MV-4-11 (cell line): ENCODE measurements at regions not wholly inside any gene's neighbourhood (a gene's known extent, or its start where the extent isn't known, plus 50 kb on each side); places are given as distances from the start of the nearest gene placed in this dataset.

Source experiments
- DNase-seq: peaks from one replicate; lab custom pipeline; 2025; lab: John Stamatoyannopoulos, UW

DNA sequence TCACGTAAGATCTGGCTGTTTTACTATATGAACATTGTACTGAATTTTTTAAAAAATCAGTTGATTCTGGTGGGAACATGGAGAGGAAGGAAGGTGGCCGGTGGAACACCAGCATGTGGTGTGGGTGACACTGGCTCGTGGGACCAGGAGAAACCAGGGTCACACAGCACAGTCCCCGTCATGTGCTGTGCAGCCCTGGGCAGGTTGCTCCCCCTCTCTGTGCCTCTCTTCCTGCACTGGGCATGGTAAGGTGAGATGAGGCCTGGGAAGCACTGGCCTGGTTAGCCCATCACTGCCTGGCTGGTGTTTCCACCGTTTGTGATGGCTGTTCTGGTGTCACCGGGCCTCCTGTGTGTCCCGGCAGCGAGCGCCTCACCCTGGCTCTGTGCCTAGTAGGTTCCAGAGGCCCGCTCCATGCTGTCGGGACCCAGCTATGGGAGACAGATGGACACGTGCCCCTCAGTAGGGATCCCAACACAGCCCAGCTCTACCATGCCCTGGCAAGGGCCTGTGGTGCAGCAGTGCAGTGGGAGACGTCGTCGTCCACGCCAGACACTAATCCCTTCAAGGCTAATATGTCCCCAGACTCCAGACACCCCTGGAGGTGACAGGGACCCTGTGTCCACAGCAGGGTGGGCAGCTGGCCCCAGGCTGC is 88.2 kb upstream of the LINC01488 start:
- no peak for DNase-seq

DNA sequence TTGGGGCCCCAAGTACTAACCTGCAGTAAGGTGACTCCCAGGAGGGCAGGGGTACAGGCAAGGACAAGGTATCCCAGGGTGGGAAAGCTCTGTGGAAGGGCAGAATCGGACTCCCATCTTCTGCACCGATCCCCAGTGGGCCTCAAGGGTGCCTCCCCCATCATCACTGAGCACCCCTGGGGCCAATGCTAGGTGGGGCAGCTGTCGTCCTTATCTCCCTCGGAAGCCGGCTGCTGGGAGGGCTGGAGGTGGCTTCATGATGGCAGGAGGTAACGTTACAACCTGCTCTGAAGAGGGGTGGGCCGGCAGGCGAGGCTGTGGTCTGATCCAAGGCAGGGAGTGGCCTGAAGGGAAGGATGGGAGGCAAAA is 87.6 kb upstream of the LINC01488 start:
- DNase-seq = no peak

DNA sequence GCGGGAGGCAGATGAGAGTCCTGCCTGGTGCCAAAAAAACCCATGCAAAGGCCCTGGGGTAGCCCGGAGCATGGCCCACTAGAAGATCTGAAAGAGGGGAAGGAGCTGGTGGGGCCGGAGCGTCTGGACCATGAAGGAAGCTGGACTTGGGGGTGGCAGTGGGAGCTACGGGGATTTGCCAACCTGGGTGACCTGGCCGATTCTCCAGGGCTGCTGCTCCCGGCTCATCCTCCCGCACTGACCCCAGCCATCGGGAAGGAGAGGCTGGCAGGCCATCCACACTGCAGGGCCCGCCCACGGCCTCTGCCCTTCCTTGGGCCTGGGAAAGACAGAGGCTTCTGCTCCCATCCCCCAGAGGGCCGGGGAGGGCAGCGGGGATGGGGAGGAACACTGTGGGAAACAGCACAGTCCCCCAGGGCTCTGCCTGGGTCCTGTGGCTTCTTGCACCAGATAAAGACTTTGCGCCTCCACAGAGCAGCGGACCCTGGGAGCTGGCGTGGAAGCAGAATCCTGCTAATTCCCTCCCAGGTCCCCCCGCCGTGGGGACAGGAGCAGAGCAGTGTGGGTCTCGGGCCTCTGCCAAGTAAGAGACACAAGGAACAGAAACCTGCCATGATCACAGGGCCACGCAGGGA is 87.1 kb upstream of the LINC01488 start:
- no peak for DNase-seq

DNA sequence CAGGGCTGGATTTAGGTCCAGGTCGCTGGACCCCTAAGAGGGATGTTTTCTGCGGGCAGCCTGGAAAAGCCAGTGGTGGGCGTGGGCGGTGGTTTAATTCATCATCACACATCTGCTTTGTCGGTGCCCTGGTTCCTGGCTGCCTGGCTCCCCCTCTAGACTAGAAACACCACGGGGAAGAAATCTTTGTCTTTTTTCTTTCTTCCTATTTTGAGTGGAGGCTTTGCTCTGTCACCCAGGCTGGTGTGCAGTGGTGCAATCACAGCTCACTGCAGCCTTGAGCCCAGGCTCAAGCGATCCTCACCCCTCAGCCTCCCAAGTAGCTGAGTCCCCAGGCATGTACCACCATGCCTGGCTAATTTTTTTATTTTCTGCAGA is 86.6 kb upstream of the LINC01488 start:
- DNase-seq = peak; percentile 80

DNA sequence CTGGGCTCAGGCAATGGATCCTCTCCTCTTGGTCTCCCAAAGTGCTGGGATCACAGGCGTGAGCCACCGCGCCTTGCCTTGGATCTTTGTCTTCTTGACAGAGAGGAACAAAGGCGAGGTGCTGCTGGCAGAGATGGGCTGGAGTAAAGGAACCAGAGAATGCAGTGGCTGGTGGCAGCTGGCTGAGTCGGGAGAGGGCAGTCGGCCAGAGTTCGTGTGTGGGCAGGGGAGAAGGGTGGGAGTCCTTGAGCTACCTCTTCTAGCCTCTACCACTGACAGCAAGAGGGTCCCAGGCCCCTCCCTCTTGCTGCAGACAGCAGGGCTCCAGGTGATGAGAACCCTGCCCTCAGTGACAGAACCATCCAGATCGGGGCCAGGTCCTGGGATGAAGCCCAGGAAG is 86.2 kb upstream of the LINC01488 start:
- no peak for DNase-seq

DNA sequence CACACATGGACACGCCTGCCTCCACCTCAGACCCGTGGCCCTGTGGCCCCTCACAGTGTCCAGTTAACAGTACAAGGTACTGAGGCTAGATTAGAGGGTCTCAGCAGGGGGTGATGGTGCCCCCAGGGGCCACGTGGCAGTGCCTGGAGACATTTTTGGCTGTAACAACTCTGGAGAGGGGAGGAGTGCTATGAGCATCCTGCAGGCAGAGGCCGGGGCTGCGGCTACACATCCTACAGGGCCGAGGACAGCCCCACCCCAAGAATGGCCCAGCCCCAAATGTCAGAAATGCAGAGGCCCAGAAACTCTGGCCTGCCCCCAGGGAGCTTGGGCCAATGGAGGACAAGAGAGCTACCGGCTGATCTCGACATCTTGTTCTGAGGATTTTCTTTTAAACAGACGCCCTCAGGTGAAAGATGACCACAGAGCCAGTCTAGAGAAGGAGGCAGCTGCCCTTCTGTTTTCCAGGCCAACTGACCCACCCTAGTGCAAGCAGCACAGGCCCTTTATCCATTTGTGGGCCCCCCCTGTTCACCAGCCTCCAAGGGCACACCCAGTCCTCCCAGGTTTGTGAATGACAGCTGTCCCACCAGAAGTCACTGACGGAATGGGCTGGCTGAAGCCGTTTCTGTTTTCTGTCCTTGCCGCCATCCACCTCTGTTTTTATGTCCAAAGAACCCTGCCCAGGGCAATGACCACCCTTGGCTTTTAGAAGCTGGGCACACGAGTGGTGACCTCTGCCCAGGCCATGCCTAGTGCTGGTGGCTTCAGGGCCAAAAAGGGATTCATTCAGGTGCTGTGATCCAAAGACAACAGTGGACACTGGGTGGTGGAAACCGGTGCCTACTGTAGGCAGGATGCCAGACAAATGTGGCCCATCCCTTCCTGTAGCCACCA is 85.2 kb upstream of the LINC01488 start:
- no peak for DNase-seq

DNA sequence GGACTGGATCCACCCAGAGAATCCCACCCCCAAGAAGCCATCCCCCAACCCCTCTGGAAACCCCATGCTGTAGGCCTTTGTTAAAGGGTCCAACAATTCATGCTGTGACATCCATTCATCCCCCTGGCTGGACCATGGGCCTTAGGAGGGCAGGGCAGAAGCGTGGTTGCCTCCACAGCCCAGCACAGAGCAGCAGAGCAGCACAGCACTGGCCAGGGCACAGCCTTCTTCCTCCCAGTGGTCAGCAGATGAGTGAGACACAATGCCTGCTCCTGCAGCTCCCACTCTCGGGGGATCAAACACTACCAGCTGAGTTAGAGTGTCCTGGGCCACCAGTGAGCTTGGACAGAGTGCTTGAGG is 84.5 kb upstream of the LINC01488 start:
- DNase-seq = no peak

DNA sequence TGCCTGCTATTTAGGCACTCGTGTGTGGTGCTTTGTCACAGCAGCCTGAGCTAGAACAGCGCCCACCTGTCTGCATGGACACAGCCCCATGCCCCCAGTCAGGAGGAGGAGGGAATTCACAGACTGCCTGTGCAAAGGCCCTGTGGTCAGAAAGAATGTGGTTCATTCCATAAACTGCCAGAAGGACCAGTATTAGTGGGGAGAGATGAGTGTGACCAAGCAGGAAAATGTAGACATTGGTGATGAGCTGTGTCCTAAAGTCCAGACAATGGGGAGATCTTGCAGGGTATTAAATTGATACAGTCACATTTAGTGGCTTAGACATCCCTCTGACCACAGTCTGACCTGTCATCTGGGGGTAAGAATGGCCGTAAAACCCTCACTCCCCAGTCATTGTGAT is 83.7 kb upstream of the LINC01488 start:
- DNase-seq = no peak

DNA sequence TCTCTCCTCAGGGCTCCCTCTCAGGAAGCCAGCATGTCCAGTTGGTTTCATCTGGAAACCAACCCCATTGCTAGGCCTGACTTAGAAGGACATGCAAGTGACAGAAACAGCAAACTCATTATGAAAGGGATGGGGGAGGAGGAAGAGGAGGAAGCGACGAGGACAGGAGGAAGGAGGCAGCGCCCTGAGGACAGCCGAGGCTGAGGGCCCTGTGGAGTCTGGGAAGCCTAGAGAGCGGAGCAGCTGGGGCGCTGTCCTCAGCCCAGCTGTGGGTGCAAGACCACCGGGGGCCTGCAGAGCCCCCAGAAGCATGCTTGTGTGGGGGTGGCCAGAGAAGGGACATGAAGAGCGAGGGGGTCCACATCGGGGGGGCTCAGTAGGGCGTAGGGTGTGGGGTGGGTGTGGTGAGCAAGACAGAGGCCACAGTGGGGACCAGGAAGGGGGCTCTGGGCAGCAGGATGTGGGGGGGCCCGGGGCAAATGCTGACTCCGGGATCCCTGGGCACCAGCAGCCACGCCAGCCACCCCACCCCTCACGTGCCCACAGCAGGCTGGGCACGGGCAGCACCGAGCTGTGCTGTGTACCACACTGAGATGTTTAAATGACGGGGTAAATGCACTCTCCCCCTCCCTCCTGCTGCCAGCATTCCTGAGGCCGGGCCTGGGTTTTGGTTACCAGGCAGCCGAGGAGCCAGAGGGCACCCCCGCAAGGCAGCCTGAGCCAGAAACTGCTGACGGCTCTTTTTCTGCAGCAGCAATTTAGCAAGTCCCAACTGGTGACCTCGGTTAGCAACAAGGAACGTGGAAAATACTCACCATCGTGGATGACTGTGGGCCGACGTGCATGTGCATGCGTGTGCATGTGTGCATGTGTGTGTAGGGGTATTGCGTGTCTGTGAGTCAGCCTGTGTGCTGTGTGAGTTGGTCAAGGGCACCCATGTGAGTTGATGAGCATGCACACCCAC is 82.7 kb upstream of the LINC01488 start:
- peak; percentile 56 for DNase-seq

DNA sequence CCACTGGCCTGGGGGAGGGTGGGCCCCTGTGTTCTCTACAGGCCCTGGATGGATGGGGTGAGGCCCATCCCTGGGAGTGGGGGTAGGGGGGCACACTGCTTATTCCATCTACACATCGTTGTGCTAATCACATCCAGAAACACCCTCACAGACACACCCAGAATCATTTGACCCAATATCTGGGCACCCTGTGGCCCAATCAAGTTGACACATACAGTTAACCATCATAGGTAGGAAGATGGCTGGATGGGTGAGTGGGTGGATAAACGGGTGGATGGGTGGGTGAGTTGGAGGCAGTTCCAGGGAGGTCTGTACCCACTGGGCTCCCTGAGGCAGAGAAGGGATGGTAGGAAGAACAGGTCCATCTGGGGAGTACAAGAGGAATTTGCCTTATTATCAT is 81.3 kb upstream of the LINC01488 start:
- DNase-seq = no peak

DNA sequence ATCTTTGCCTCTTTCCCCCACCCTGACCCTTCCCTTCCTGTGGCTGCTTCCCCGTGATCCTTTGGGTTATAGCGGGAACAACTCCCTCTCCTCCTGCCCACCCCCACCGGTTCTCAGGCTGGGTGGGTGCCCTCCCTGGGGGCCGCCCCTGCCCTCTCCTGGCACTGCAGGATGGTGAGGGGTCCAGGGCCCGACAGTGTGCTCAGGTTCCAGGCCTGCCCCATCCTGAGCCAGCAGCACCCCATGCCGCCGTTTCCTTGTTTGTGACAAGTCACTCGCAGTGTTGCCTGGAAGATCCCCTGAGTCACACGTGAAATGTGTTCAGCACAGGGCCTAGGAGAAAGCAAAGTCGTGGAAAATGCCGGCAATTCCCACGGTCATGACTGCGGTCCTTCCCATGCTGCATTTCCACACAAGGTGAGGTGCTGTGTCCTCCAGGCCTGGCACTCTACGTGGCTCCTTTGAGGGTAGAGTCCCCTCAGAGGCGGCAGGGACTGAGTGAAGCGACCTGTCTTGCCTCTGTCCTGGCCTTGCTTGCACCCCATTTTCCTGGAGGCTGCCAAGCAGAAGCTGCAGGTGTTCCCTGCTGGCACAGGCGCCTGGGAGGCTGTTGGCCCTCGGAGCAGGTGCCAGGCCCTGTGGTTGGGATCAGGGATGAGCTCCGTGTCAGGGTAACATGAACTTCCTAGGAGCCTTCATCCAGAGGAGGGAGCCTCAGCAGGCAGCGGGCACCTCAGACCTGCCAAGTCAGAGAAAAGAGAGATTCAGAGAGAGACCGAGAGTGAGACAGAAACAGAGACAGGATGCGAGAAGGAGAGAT is 80.5 kb upstream of the LINC01488 start:
- DNase-seq = no peak

DNA sequence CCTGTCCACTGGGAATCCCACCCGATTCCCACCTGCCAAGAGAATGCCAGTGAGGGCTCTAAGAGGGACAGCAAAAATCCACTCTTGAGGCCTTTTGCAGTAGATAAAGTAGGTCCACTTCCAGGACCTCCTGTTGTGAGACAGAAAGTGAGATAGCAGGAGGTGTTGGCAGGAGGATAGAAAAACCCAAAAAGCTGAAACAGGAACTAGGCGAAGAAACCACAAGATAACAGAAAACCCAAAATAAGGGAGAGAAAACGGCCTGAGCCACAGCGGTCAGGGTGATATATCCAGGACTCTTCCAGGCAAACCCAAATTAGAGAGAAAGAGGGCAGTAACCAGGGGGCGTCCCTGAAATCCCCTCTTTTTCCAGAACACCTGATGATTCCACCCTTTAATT is 79.7 kb upstream of the LINC01488 start:
- peak; percentile 84 for DNase-seq

DNA sequence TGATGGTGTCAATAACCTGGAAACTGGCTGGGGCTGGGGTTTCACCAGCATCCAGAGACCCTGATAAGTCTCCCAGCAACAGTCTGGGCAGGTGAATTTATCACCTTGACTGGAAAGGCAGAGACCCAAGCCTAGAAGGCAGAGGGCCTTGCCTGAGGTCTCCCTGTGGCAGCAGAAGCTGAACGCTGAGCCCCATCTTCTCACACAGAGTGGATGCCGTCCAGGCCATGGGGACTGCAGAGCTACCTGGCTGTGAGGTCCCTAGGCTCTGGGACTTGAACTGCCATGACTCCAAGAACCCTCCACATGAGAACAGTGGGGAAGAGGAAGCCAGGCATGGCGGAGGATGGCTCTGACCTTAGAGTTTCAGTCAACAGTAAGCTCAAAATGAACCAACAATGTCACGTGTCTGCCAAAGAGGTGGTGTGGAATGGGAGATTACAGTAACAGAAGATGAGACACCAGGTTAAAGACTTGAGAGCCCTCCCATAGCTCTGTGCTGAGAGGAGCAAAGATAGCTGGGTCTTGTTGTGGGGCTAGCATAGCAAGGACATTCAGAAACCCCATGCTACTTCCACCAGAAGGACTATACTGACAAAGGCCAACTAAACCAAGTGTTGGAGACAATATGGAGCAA is 79.1 kb upstream of the LINC01488 start:
- peak; percentile 19 for DNase-seq

DNA sequence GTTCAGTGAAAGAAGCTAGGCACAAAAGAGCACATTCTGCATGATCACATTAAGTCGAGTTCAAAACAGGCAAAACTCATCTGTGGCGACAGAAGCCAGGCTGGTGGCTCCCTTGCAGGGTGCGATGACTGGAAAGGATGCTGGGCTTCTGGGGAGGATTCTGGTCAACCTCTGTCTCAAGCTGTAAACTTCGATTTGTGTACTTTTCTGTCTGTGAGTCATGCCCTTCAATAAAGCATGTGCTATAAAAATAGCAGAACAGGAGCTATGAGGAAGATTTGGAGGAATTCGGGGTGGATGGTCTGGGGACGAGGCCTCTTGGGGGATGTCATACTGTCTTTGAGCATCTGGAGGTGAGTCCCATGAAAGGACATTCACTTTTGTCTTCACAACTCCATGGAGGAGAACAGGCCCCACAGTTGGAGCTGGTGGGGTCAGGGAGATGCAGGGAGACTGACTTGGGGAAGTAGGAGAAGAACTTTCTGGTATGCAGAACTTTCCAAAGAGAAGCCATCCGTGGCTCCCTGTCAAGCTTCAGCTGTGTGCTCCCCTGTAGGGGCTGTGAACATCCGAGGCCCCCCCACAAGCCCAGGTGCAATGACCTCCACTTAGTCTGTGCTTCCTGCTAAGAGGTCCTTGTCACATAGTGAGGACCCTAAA is 77.8 kb upstream of the LINC01488 start:
- peak; percentile 39 for DNase-seq

DNA sequence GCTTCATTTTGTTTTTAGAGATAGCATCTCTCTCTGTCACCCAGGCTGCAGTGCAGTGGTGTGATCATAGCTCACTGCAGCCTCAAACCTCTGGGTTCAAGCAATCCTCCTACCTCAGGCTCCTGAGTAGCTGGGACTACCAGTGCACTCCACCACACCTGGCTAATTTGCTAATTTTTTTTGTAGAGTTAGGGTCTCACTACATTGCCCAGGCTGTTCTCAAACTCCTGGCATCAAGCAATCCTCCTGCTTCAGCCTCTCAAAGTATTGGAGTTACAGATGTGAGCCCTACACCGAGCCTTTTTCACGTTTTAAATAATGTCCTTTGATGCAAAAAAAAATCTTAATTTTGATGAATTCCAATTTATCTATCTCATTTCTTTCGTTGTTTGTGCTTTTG is 75.4 kb upstream of the LINC01488 start:
- no peak for DNase-seq

DNA sequence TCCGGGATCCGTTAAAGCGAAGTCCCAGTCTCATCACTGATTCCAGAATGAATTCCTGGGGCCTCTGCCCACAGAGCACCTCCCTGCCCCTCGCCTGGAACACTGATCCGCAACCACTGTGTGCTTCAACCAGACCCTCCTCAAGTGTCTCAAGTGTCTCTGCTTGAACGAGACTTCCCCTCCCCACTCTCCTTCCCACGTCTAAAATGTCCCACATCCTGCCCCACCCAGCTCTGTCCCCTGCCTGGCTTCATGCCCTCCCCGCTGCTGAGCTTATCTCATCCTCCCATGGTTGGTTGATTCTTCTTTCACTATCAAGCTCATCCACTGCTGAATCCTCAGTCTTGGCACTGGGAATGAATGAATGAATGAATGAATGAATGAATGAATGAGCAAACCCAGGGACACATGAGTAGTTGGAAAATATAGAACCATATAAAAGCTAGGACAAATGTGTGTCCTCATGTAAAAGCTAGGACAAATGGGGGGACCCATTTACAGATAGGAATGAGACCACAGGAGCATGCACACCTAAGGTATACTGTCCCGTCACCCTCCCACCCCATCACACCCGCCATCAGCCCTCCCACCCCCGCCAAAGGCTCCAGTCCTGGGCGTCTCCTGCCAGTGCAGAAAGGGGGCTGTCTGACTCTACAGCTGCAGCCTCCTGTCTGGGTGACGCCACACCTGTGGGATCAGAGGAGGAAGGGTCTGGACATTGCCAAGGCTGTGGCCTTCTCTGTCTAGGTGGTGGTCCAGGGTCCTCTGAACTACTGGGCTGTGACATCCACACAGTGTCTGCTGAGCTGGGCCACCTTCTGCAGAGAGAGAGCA is 71.4 kb upstream of the LINC01488 start:
- DNase-seq = no peak

DNA sequence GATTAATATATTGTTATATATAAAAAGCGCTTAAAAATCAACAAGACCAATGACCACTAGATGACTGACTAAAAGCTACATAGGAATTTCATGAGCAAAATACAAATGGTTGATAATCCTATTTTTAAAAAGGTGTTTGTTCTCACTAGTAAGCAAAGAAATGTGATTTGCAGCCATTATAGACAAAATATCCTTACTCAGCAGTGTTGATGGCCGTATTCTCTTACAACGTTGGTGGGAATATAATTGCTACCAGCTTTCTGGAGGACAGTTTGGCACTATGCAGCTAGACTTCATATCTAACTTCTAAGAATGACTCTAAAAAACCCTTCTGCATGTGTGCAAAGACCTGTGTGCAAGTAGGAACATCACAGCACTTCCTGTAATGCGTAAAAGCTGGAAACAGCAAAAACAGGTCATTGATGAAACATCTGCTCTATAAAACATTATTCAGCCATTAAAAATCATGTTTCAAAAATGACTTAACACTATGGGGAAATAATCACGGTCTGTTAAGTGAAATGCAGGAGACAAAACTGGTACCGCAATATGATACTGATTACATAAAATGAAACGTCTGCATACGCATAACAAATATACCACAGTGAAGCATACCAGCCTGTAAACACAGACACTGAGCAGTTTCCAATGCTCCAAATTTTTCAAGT is 70.1 kb upstream of the LINC01488 start:
- no peak for DNase-seq

DNA sequence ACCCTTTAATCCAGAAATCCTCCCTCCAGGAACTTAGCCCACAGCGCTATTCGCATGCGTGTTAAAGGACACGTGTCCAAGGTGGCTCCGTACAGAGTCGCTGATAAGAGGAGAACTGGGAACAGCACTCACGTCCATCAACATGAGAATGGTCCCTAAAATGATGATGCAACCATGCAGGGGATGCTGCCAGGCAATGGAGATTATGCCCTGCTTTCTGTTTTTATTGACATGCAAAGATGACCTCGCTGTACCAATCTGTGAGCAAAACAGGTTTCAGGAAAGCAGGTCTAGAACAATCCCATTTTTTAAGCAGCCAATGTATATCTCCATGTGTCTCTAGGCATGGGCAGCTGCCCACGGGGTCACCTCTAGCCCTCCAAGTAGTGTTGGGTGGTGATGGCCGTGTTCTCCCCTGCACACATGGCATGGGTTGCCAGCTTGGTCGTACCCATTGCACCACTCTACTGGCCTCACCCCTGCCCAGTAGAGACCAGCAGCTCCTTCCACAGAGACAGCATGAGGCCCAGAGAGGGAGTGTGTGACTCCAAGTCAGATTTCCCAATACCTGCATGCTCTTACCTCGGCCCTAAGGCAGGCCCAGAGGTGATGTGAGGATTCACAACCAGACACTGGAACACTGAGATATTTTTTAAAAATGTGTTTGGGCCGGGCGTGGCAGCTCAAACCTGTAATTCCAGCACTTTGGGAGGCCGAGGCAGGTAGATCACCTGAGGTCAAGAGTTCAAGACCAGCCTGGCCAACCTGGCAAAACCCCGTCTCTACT is 68.3 kb upstream of the LINC01488 start:
- no peak for DNase-seq
